Activated CD4-positive, alpha-beta T cell treated with anti-CD3 and anti-CD28 coated beads, Interleukin-2, amount 50 U/mL, for 4 hours (primary cell): ENCODE measurements at regions not wholly inside any gene's neighbourhood (a gene's known extent, or its start where the extent isn't known, plus 50 kb on each side); places are given as distances from the start of the nearest gene placed in this dataset.

Source experiments
- DNase-seq, 2 experiments: peaks; one replicate each; pipeline ENCODE4 v3.0.0-alpha.2; 2020

DNA sequence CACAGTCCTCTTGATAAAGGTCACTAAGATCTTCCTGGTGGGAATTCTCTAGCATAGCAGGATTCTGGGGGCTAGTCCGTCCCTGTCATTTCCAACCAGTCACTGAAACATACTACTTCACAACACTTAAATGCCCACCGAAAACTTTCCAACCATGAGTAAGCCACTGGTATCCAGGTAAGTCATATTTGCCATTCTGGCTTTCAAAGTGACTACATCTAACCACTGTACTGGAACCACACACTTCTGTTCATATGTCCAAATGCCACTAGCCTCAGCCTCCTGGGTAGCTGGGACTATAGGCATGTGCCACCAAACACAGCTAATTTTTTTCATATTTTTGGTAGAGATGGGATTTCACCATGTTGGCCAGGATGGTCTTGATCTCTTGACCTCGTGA lies 64.3 kb upstream of the VANGL1 start:
- DNase-seq = no peak

DNA sequence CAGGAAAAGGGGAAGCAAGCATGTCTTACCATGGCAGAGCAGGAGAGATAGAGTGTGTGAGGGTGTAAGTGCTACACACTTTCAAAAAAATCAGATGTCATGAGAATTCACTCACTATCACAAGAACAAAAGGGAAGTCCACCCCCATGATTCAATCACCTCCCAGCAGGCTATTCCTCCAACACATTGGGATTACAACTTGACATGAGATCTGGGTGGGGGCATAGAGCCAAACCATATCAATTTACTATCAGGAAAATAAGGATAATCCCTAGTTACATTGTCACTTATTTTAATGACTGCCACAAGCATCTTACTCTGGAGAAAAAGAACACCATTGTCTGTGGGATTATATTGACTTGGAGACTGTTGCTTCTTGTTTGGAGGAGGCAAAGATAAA lies 66.1 kb upstream of the VANGL1 start:
- no peak for DNase-seq

- DNase-seq = no peak
These were observed 69.1 kb upstream of the VANGL1 start for GRCh38 chr1:115572710-115573109.

DNA sequence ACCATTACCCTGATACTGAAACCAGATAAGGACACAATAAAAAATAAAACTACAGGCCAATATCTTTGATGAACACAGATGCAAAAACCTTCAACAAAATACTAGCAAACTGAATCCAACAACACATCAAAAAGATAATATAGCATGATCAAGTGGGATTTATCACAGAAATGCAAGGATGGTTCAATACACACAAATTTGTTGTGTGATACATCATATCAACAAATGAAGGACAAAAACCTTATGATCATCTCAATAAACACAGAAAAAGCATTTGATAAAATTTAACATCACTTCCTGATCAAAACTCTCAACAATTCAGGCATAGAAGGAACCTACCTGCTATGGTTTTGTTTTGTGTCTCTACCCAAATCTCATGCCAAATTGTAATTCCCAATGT lies 74.3 kb upstream of the VANGL1 start:
- DNase-seq = no peak

DNA sequence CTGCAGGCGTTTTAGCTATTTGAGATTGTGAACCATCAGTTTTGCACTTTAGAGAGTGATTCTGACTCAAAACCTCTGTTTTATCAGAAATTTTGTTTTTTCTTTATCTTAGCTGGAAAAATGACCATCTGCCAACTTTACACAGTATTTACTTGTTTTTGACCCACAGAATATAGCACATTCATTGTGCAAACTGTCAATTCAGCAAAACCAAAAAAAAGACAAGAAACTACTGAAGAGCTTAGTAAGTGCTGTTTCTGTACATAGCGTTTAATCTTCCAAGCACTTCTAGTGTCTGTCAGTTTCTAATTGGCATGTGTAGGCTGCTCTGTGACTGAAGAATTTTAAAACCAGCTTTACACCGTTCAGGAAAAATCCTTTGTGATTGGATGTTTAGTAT lies 76.0 kb upstream of the VANGL1 start:
- no peak for DNase-seq

DNA sequence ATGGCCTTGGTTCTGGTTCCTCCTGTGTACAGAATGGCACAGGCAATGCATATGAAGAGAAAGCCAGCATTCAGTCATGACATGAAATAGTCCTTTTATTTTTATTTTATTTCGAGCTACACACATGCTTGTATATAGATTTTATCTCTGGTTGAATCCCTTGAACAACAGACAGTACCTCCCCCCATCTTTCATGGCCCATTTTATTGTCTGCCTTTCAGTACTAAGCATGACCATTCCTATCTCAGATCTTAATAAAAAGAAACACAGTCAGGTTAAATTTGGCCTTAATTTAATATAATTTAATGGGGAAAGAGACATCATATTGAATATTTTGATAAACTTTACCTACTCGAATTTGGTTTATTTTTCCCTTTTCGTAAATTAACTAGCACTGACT lies 76.4 kb upstream of the VANGL1 start:
- no peak for DNase-seq

DNA sequence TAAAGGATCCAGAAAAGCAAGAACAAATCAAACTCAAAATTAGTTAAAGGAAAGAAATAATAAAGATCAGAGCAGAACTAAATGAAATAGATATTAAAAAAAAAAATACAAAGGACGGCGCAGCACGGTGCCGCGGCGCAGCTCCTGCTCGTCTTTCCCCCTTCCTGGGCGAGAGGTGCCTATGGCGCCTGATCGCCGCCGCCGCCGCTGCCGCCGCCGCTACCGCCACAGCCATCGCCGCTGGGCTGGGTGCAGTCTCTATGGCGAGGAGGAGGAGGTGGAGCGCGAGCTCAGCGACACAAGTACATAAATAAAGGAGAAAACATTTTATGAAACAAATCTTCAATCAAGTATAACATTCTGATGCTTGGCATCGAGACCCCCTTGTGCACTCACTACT lies 77.6 kb upstream of the VANGL1 start:
- no peak for DNase-seq

DNA sequence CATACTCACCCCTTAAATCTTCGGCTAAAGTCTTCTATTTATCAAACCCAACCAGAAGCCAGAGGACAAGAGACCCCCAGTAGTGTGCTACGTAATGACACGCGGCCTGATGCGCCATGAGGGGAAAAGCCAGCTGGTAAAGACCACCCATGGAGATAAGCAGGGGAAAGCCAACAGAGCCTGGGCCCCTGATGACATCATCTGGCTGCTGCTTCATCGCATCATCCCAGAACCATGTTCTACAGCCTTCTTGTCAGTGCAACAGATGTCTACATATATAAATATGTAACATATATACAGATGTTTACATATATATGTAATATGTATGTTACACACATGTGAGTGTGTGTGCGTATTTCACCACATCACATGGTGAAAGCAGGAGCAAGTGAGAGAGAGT lies 81.7 kb upstream of the VANGL1 start:
- no peak for DNase-seq

DNA sequence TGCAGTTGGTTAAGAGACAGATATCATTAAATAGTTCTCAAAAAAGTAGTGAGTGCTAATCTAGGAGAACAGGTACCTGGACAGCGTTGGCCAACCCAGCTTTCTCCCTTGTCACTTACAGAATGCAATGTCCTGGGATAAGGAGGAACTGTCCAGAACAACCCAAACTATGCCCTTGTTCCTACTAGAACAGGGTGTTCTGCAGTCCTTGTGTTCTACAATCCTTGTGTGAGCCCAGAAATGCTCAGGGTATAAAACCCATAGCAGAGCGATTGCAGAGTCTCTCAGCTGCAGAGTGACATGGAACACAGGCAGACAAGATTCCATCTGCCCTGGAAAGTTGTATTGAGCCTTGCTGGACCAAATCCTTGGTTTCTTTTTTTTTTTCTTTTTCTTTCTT lies 83.5 kb upstream of the VANGL1 start:
- DNase-seq = no peak

- DNase-seq = no peak
These were observed 84.1 kb upstream of the VANGL1 start for GRCh38 chr1:115557715-115558114.

- DNase-seq = no peak
These were observed 85.5 kb upstream of the VANGL1 start for GRCh38 chr1:115556236-115556635.

- no peak for DNase-seq
These were observed 86.3 kb upstream of the VANGL1 start for GRCh38 chr1:115555446-115555845.

GRCh38 chr1:115547696-115548095 lies 94.1 kb upstream of the VANGL1 start:
- no peak for DNase-seq

- no peak for DNase-seq
These were observed 94.9 kb upstream of the VANGL1 start for GRCh38 chr1:115546846-115547245.

- DNase-seq = no peak
These were observed 95.7 kb upstream of the VANGL1 start for GRCh38 chr1:115545791-115546733.

- DNase-seq = no peak
These were observed 96.6 kb upstream of the VANGL1 start for GRCh38 chr1:115545096-115545720.

DNA sequence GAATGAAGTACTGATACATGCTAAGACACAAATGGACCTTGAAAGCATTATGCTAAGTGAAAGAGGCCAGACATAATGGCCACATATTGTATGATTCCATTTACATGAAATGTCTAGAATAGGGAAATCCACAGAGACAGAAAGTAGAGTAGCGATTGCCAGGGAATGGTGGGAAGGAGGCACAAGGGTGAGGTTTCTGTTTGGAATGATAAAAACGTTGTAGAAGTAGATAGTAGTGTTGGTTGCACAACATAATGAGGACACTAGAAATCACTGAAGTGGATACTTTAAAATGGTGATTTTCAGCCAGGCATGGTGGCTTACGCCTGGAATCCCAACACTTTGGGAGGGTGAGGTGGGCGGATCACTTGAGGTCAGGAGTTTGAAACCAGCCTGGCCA lies 97.6 kb upstream of the VANGL1 start:
- no peak for DNase-seq

- no peak for DNase-seq
These were observed 98.5 kb upstream of the VANGL1 start for GRCh38 chr1:115543247-115543646.

DNA sequence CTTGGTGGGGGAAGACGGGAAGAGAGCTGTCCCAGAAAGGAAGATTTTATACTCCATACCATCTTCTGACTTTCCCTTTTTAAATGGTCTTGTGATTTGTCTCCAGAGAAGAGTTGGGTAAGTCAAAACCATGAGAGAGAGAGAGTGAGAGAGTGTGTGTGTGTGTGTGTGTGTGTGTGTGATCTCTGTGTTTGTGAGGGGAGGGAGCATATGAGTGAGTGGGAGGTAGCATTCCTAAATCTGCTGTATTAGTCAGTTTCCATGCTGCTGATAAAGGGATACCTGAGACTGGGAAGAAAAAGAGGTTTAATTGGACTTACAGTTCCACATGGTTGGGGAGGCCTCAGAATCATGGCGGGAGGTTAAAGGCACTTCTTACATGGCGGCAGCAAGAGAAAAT lies 102.0 kb upstream of the VANGL1 start:
- DNase-seq = no peak

DNA sequence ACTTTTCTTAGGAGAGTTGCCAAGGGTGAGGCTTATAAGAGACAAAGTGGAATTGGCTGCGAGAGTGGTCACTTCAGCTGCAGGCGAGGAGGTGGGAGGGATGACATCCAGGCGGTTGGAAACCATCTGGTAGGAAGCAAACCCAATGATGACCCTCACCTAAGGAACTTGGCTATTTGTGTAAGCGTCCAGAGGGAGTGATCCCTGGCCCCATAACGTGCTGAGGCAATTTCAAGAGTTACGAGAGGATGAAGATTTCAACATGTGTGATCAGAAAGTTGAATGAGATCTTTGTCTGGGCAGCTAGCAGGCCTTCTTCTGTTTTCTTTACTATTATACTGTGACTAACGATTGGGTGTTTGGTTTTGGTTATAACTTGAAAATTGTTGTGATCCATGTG lies 102.7 kb upstream of the VANGL1 start:
- no peak for DNase-seq

GRCh38 chr1:115538579-115538978 lies 103.2 kb upstream of the VANGL1 start:
- DNase-seq = no peak

DNA sequence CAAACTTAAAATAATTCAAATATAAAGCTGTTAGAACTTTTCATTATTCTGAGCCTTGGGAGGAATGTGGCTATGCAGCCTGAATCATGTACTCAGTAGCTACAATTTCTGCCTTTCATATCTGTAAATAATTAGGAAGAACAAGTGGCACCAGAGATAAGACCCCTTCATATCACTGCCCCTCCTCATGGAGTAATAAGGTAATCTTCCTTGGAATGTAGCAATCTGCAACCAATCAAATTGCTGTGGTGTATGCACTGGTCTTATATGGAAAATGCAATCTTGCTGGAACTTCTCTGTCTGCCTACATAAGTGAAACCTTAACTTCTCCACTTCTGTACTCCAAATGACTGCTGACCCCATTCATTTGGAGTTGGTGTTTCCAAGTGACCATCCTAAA lies 104.4 kb upstream of the VANGL1 start:
- DNase-seq = no peak

GRCh38 chr1:115536279-115536816 lies 105.4 kb upstream of the VANGL1 start:
- DNase-seq = no peak

GRCh38 chr1:115534106-115534505 lies 107.7 kb upstream of the VANGL1 start:
- no peak for DNase-seq
